HG03108 (cell line): ENCODE measurements at regions not wholly inside any gene's neighbourhood (a gene's known extent, or its start where the extent isn't known, plus 50 kb on each side); places are given as distances from the start of the nearest gene placed in this dataset.

Source experiments
- ATAC-seq: cut with Tn5 transposase; IDR thresholded peaks from one replicate; pipeline ENCODE4 v1.9.1; 2021; ENCODE audit warnings: moderate library complexity; ENCODE audit not compliant: unreplicated experiment

GRCh38 chr14:89013698-89014568 lies 189.5 kb downstream of the TTC8 start:
- no peak for ATAC-seq

- ATAC-seq: no peak
Measured at GRCh38 chr14:89014569-89014850, 190.1 kb downstream of the TTC8 start.

- no peak for ATAC-seq
Measured at GRCh38 chr14:89015016-89015415, 190.6 kb downstream of the TTC8 start.

- ATAC-seq: no peak
Measured at GRCh38 chr14:89017417-89017816, 193.0 kb downstream of the TTC8 start.

- ATAC-seq: no peak
Measured at GRCh38 chr14:89022274-89022673, 197.8 kb downstream of the TTC8 start.

GRCh38 chr14:89024691-89025090 lies 200.2 kb downstream of the TTC8 start:
- no peak for ATAC-seq

- no peak for ATAC-seq
Measured at GRCh38 chr14:89025561-89026236, 201.2 kb downstream of the TTC8 start.

GRCh38 chr14:89027097-89027740 lies 202.8 kb downstream of the TTC8 start:
- peak; percentile 84 for ATAC-seq

- no peak for ATAC-seq
Measured at GRCh38 chr14:89028462-89029134, 204.1 kb downstream of the TTC8 start.

GRCh38 chr14:89029961-89030694 lies 205.7 kb downstream of the TTC8 start:
- no peak for ATAC-seq

GRCh38 chr14:89030921-89031320 lies 206.5 kb downstream of the TTC8 start:
- ATAC-seq: no peak

GRCh38 chr14:89032086-89032649 lies 207.7 kb downstream of the TTC8 start:
- ATAC-seq: no peak

GRCh38 chr14:89033756-89034155 lies 209.3 kb downstream of the TTC8 start:
- ATAC-seq: no peak

GRCh38 chr14:89036371-89036770 lies 211.9 kb downstream of the TTC8 start:
- no peak for ATAC-seq

- ATAC-seq: no peak
Measured at GRCh38 chr14:89037065-89037464, 212.6 kb downstream of the TTC8 start.

- no peak for ATAC-seq
Measured at GRCh38 chr14:89040080-89040459, 215.6 kb downstream of the TTC8 start.

GRCh38 chr14:89040460-89041256 lies 216.2 kb downstream of the TTC8 start:
- ATAC-seq: no peak

GRCh38 chr14:89041257-89041582 lies 216.8 kb downstream of the TTC8 start:
- ATAC-seq: no peak

- no peak for ATAC-seq
Measured at GRCh38 chr14:89042021-89042420, 217.6 kb downstream of the TTC8 start.

- ATAC-seq: no peak
Measured at GRCh38 chr14:89053303-89053702, 228.9 kb downstream of the TTC8 start.
